SK-N-DZ (cell line): ENCODE measurements at regions not wholly inside any gene's neighbourhood (a gene's known extent, or its start where the extent isn't known, plus 50 kb on each side); places are given as distances from the start of the nearest gene placed in this dataset.
A peak's percentile ranks its signal among the peaks of the same experiment; 100 is the strongest.

ENCODE experiments used
- DNase-seq: peaks from one replicate; pipeline ENCODE4 v3.0.0-alpha.2; 2015; ENCODE audit warnings: low spot score

- DNase-seq: no peak
Measured at GRCh38 chr14:104290756-104291122, 152.4 kb downstream of the KIF26A start.

GRCh38 chr14:104291123-104292000 is 153.0 kb downstream of the KIF26A start:
- DNase-seq: peak; percentile 79

- no peak for DNase-seq
Measured at GRCh38 chr14:104292084-104292970, 153.9 kb downstream of the KIF26A start.

GRCh38 chr14:104293231-104293841 is 154.9 kb downstream of the KIF26A start:
- DNase-seq: no peak

GRCh38 chr14:104293851-104294627 is 155.7 kb downstream of the KIF26A start:
- DNase-seq: peak; percentile 29

GRCh38 chr14:104294628-104294982 is 156.2 kb downstream of the KIF26A start:
- DNase-seq: peak; percentile 44

- DNase-seq: peak; percentile 47
Measured at GRCh38 chr14:104294983-104295680, 156.7 kb downstream of the KIF26A start.

- DNase-seq: no peak
Measured at GRCh38 chr14:104295681-104296387, 157.4 kb downstream of the KIF26A start.

GRCh38 chr14:104296388-104297312 is 158.3 kb downstream of the KIF26A start:
- DNase-seq: peak; percentile 87

- no peak for DNase-seq
Measured at GRCh38 chr14:104297313-104297704, 158.9 kb downstream of the KIF26A start.

GRCh38 chr14:104297721-104298401 is 159.5 kb downstream of the KIF26A start:
- DNase-seq: no peak

GRCh38 chr14:104298458-104298857 is 160.1 kb downstream of the KIF26A start:
- DNase-seq: no peak

GRCh38 chr14:104299993-104300761 is 161.8 kb downstream of the KIF26A start:
- DNase-seq: peak; percentile 61

GRCh38 chr14:104301731-104302460 is 163.5 kb downstream of the KIF26A start:
- no peak for DNase-seq

- DNase-seq: no peak
Measured at GRCh38 chr14:104302794-104303405, 164.5 kb downstream of the KIF26A start.

- no peak for DNase-seq
Measured at GRCh38 chr14:104303705-104304425, 165.5 kb downstream of the KIF26A start.
